Thyroid gland (tissue), 4 donors: ENCODE measurements at regions not wholly inside any gene's neighbourhood (a gene's known extent, or its start where the extent isn't known, plus 50 kb on each side); places are given as distances from the start of the nearest gene placed in this dataset.

Experiments used
- DNase-seq, 2 donors: peaks; one replicate each; pipeline ENCODE4 v3.0.0-alpha.2; 2019
- H3K27ac ChIP-seq, 3 donors: fragments of 200-600 bp; sonication (generic); 1 replicate in 2 of 3; 2 replicates in 1 of 3; pipeline ENCODE4 v1.5.1; 2016 to 2019; ENCODE audit warnings: mild to moderate bottlenecking in 1 of 3, moderate library complexity in 1 of 3
- H3K27me3 ChIP-seq: fragments of 200-600 bp; sonication (generic); one replicate; pipeline ENCODE4 v1.5.1; 2019
- H3K36me3 ChIP-seq, 2 donors: fragments of 200-600 bp; sonication (generic); one replicate each; pipeline ENCODE4 v1.5.1; 2016 to 2019
- H3K4me1 ChIP-seq, 2 donors: fragments of 200-600 bp; sonication (generic); one replicate each; pipeline ENCODE4 v1.5.1; 2017 to 2019
- H3K4me3 ChIP-seq, 3 donors: fragments of 200-600 bp; sonication (generic); replicated peaks in 1 of 3; 1 replicate in 2 of 3; 2 replicates in 1 of 3; pipeline ENCODE4 v1.5.1; 2016; ENCODE audit warnings: mild to moderate bottlenecking in 1 of 3
- H3K9me3 ChIP-seq: fragments of 200-600 bp; sonication (generic); one replicate; pipeline ENCODE4 v1.5.1; 2017
- POLR2A ChIP-seq, 2 donors: fragments of 450-650 bp; IDR thresholded peaks; one replicate each; pipeline ENCODE4 v1.6.1; 2017; ENCODE audit warnings: antibody characterized with exemption in 2 of 2, mild to moderate bottlenecking in 2 of 2, moderate library complexity in 1 of 2
- WGBS, 2 donors: methylation state at CpG; one replicate each; pipeline ENCODE4 v1.1.5; 2017; 5-methylcytosine and 5-hydroxymethylcytosine counted together
- intact Hi-C: fragments of 100-400 bp; cut with DNase I; formaldehyde crosslinking; loops from one replicate; pipeline ENCODE4 v1.15.1; 2023
- TF ChIP-seq, protein P1 (sequence below), 6 experiments: fragments of 200-600 bp in 3 of 6; fragments of 450-650 bp in 3 of 6; sonication (generic) in 3 of 6; IDR thresholded peaks; one replicate each; pipeline ENCODE4 v1.5.1; 2016 to 2019; ENCODE audit warnings: antibody characterized with exemption in 6 of 6, mild to moderate bottlenecking in 2 of 6, inconsistent platforms in 1 of 6, moderate library complexity in 1 of 6

DNA sequence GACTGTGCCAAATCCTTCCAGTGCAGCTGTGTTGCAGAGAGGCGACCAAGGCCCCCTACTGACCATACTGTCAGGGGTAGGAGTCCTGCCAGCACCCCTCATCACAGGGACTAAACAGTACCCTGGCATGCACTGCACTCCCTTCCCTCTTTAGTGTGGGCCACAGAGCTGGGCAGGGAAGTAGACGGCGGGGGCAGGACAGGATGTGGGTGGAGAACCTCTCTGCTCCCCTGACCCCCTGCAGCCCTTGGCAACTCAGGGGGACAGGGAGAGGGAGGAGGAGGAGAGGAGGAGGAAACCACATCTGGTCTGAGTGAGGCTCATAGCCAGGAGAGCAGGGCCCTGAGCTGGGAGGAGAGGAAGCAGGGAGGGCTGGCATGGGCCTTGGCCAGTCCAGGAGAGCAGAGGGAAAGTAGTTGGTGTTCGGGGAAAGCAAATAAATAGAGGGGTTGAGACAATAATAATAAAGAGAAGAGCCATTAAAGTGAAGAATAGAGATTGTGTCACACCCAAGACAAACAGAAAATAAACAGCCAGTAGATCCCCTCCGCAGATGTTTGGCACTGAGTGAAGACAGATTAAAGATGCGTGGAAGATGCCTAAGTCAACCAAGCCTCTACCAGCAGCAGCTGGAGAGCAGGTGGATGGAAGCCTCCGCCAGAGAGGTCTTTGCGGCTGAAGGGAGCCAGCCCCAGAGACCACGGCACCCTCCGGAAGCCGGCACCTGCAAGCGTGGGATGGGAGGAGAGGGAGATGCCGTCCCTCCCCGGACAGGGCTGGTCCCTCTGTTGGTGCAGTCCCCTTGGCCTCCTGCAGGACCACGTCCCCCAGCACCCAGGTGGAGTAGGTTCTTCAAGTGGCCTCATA lies 61.5 kb downstream of the RPUSD4 start:
- WGBS, 2 donors = 70 to 82% methylated on average over 8 to 15 of the region's 15 CpGs
- H3K9me3 ChIP-seq = no peaks in the 10 kb centered on the region
- peaks cover 33 to 39% of the 10 kb centered on the region in 2 donors for H3K4me1 ChIP-seq
- DNase-seq = no peak
- no peak overlapping the region for H3K4me3 ChIP-seq
- H3K36me3 ChIP-seq = no peaks in the 10 kb centered on the region
- TF ChIP-seq, protein P1, sequence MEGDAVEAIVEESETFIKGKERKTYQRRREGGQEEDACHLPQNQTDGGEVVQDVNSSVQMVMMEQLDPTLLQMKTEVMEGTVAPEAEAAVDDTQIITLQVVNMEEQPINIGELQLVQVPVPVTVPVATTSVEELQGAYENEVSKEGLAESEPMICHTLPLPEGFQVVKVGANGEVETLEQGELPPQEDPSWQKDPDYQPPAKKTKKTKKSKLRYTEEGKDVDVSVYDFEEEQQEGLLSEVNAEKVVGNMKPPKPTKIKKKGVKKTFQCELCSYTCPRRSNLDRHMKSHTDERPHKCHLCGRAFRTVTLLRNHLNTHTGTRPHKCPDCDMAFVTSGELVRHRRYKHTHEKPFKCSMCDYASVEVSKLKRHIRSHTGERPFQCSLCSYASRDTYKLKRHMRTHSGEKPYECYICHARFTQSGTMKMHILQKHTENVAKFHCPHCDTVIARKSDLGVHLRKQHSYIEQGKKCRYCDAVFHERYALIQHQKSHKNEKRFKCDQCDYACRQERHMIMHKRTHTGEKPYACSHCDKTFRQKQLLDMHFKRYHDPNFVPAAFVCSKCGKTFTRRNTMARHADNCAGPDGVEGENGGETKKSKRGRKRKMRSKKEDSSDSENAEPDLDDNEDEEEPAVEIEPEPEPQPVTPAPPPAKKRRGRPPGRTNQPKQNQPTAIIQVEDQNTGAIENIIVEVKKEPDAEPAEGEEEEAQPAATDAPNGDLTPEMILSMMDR (IDR thresholded peaks at IDR 0.05) = no peak
- no peak for TF ChIP-seq POLR2A (IDR thresholded peaks at IDR 0.05)
- intact Hi-C loops = loop anchor here (5.0 kb wide), 1 partner anchor 38 kb away; no protein-coding TSS in a partner anchor
- H3K27ac ChIP-seq = no peak overlapping the region
- no peaks in the 10 kb centered on the region for H3K27me3 ChIP-seq

DNA sequence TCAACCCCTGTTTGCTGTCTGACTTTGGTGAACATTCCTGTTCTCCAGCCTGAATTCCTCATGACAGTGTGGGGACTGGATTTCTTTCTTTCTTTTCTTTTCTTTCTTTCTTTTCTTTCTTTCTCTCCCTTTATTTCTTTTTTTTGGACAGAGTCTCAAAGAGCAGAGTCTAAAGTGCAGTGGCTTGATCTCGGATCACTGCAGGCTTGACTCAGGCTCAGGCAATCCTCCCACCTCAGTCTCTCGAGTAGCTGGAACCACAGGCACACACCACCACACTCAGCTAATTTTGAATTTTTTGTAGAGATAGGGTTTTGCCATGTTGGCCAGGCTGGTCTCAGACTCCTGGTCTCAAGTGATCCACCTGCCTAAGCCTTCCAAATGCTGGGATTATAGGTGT lies 63.1 kb downstream of the RPUSD4 start:
- intact Hi-C loops = loop anchor here (5.0 kb wide), 1 partner anchor 36 kb away; no protein-coding TSS in a partner anchor
- no peaks in the 10 kb centered on the region for H3K36me3 ChIP-seq
- DNase-seq = no peak
- no peaks in the 10 kb centered on the region for H3K27me3 ChIP-seq
- H3K27ac ChIP-seq = peak overlapping the region; percentile 89 to 91 (median 91)
- WGBS, 2 donors = 71 to 82% methylated on average over 2 of the region's 2 CpGs
- H3K4me3 ChIP-seq = no peak overlapping the region
- H3K9me3 ChIP-seq = no peaks in the 10 kb centered on the region
- H3K4me1 ChIP-seq = peaks cover 36 to 41% of the 10 kb centered on the region in 2 donors
- TF ChIP-seq, protein P1 (IDR thresholded peaks at IDR 0.05) = no peak
- TF ChIP-seq POLR2A (IDR thresholded peaks at IDR 0.05) = no peak

DNA sequence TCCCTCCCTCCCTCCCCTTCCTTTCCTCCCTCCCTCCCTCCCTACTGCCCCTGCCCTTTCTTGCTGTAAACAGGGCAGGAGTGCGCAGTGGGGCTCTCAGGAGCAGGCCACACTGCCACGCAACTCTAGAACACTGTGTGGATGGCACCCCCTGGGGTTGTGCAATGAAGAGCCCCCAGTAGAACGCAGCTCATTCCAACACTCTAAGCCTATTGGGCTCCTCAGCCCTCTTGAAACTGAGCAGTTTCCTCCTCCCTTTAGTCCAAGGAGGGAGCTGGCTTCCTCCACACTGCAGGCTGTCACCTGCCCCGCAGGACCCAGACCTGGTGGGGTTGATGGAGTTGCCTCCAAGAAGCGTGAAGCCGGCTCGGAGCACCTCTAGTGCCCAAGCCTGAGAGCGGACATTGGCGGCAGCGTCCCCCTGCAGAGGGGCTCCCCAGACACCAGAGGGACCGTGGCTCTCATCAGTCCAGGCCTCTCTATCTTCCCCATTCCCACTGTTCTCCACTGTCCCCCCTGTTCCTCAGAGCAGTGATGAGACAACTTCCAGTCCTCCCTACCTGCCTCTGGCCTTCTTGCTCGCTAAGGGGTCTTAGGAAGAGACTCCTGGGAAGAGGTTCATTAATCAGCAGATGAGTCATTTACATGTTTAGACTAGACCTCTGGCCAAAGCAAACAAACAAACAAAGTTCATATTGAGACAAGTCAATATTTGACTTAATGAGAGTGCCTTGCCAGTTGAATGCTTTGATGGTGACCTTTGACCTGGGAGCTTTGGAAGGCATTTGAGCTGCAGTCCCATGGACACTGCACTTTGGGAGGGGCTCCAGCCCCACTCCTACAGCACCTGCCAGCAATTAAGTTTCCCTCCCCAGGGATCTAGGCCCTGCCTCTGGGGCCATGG lies 64.0 kb downstream of the RPUSD4 start:
- Histone ChIP-seq H3K36me3 (no peaks in the 10 kb centered on the region), H3K27me3 (no peaks in the 10 kb centered on the region), H3K4me3 (no peak overlapping the region), H3K27ac (peak overlapping the region; percentile 89 to 91 (median 91)), H3K4me1 (peaks cover 39 to 49% of the 10 kb centered on the region in 2 donors), H3K9me3 (no peaks in the 10 kb centered on the region)
- WGBS, 2 donors = 38 to 57% methylated on average over 11 to 12 of the region's 12 CpGs
- intact Hi-C loops = loop anchor here (5.0 kb wide), 1 partner anchor 35 kb away; no protein-coding TSS in a partner anchor
- no peak for TF ChIP-seq POLR2A (IDR thresholded peaks at IDR 0.05)
- TF ChIP-seq, protein P1 (IDR thresholded peaks at IDR 0.05) = no peak
- no peak for DNase-seq

DNA sequence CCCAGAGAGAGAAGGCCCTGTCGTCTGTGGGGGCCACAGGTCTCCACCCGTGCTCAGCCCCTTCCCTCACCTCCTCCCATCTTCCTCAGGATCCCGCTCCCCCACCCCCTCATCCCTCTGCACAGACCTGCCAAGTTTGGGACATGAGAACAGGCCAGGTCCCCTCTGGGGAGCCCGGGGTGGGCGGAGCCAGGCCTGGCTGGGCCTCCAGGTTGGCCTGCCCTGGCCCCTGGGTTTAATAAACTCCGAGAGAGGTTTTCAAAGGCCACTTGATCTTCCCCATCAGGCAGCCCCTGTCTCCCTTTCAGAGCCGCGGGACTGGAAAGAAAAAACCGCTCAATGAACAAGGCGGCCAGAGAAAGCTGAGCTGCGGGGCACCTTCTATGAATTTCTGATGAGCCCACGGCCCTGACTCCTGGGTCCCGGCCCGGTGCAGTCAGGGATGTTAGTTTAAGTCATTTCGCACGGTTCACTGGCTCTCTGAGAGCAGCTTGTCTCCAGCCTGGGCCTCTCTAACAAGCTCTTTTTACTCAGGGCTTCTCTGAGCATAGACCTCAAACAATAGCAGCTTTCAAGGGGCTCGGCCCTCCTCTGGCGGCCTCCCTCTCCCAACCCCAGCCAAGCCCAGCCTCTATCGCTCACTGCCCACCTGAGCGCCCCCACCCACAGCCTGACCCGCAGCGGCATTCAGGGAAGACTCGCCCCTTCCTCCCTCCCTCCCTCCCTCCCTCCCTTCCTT lies 64.8 kb downstream of the RPUSD4 start:
- no peaks in the 10 kb centered on the region for H3K27me3 ChIP-seq
- H3K36me3 ChIP-seq = no peaks in the 10 kb centered on the region
- DNase-seq = peak; percentile 96 to 97
- H3K9me3 ChIP-seq = no peaks in the 10 kb centered on the region
- peaks cover 44 to 58% of the 10 kb centered on the region in 2 donors for H3K4me1 ChIP-seq
- WGBS, 2 donors = 10 to 16% methylated on average over 23 of the region's 23 CpGs
- H3K4me3 ChIP-seq = no peak overlapping the region
- intact Hi-C loops = loop anchor here (5.0 kb wide), 1 partner anchor 34 kb away; no protein-coding TSS in a partner anchor
- H3K27ac ChIP-seq = peak overlapping the region; percentile 89 to 91 (median 91)
- TF ChIP-seq POLR2A (IDR thresholded peaks at IDR 0.05) = peak in 1 of 2 donors; percentile 36
- TF ChIP-seq, protein P1 (IDR thresholded peaks at IDR 0.05) = no peak
